Stimulated activated CD4-positive, alpha-beta T cell treated with anti-CD3 and anti-CD28 coated beads, Interleukin-15, amount 100 ng/mL, for 1 hour (primary cell): ENCODE measurements at regions not wholly inside any gene's neighbourhood (a gene's known extent, or its start where the extent isn't known, plus 50 kb on each side); places are given as distances from the start of the nearest gene placed in this dataset.
"Not testable (repeated sequence)": the region's sequence is repeated elsewhere in the genome, so short reads cannot be mapped to it uniquely, and the experiment has no call there.

Source experiments
- DNase-seq, 2 donors: peaks; one replicate each; pipeline ENCODE4 v3.0.0-alpha.2; 2020; ENCODE audit warnings: low read depth in 1 of 2, low spot score in 1 of 2

GRCh38 chr2:220789961-220790360, 782.1 kb downstream of the EPHA4 start:
- no peak for DNase-seq

GRCh38 chr2:220795705-220796104, 776.4 kb downstream of the EPHA4 start:
- DNase-seq: no peak

DNA sequence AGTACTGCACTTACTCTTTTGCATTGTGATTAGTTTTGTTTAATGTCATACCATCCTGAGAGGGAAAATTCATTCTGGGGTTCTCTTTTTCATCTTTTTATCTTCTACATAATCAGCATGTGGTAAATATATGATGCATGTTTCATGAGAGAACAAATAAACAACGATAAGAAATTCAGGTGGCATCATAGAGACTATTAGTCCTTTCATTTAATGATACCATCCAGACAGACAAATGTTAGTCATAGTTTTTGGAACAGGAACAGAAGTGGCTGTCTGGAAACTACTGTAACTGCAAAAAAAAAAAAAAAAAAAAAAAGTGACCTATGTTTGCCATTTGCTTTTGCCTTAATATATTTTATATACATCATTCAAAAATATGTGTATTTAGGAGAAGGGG, 761.0 kb downstream of the EPHA4 start:
- no peak for DNase-seq

DNA sequence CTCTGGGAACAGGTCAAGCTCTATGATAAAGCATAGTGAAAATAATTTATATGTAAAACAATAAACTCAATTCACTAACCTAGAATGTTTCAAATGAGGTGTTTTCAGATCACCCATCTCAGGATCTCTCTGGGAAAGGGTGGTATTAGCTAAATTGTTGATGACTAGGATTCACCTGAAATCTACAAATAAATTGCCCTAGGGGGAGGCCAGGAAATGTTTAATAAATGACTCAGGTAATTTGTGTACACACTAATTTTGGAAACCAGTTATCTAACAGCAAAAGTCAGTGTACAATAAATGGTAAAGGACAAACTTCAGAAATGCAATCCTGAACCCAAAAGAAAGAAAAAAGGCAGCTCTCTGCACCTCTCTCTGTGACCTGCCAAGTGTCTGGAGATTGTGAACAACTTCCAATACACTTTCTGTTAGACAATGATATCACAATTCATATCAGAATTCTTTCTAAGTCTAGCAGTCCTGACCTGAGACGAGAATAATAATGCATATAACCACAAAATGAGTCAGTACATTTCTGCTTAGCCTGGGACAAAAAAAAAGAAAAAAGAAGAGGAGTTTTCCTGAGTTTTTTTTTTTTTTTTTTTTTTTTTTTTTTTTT, 760.0 kb downstream of the EPHA4 start:
- no peak for DNase-seq

DNA sequence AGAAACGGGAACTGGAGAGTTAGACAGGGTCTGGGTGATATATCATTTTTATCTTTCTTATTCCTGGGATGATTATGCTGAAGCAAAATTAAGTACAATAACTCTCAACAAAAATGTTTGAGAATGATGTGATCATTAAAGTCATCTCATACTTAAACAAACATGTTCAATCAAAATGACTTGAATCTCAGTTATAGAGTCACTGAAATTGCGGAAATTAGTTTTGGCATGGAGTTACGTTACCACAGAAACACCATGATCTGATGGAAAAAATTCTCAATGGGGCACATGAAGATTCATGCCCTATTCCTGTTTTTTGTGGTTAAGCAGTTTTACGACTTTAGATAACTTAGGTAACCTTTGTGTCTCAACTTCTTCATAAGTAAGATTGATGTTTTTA, 757.7 kb downstream of the EPHA4 start:
- DNase-seq: no peak

DNA sequence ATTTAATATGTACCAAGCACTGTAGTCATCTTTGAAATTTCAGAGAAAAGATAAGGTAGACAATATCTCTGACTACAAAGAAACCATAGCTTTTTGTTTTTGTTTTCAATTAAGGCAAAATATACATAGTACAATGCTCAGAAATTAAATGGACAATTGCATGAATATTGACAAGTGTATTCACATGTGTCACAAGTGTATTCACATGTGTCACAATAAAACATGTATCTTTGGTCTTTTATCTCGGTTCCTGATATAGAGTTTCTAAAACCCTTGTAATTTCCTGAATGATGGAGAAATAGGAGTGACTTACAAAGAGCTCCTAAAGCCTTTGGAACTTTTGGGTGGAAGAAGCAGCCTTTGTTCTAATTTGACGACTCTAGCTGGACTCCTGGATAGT, 756.4 kb downstream of the EPHA4 start:
- no peak for DNase-seq

GRCh38 chr2:220821683-220822082, 750.4 kb downstream of the EPHA4 start:
- no peak for DNase-seq

- DNase-seq: not testable (repeated sequence)
Observed at GRCh38 chr2:220823590-220823989, 748.5 kb downstream of the EPHA4 start.

DNA sequence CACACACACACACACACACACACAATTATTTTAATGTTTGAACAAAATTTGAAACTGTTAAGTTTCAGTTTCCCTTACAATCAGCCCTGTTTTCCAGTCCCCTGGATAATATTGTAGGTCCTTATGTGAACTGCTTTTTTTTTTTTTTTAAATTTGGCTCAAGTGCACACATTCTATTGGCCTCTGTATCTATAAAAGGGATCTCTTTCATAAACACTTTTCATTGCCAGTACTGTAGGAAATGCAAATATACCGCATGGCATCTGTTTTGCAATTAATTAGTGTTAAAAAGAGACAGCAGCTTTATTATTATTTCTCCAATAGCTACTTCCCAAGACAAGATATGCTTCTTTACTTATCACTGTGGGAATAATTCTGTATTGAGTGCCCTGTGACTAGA, 738.7 kb downstream of the EPHA4 start:
- no peak for DNase-seq

DNA sequence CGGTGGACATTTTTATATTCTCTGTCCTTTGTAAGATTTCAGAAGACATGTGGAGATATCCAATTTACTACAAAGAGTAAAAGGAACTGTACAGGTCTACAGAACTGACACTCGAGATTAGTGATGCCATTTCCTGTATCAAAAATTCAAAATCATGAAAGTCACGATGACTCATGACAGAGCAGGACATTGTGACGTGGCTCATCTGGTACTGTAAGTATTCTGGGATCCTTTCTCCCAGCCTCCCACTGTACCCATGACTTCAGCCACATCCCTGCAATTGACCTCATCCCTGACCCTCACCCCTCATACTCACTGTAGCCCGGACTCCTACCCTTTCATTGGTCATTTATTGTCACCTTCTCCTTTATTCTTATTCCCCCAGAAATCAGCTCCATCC, 736.5 kb downstream of the EPHA4 start:
- DNase-seq: no peak

DNA sequence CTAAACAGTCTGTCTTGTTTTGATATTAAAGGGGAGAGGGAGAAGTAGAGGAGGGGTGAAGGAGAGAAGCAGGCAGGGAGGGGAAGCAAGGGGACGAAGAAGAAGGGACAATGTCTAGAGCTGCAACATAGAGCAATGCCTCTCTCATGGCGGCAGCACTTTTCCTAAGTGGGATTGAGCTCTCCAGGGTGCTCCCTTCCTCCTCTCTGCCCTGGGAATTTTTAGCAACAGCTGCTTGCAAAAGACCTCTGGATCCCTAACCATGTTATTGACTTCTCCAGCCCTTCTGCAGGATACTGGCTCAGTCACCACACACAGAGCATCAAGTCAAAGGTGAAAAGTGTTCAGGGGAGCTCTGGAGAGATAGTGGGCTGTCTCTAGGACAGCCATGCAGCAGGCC, 734.9 kb downstream of the EPHA4 start:
- DNase-seq: no peak

- DNase-seq: no peak
Observed at GRCh38 chr2:220842901-220843665, 729.0 kb downstream of the EPHA4 start.

GRCh38 chr2:220845766-220846273, 726.3 kb downstream of the EPHA4 start:
- no peak for DNase-seq

DNA sequence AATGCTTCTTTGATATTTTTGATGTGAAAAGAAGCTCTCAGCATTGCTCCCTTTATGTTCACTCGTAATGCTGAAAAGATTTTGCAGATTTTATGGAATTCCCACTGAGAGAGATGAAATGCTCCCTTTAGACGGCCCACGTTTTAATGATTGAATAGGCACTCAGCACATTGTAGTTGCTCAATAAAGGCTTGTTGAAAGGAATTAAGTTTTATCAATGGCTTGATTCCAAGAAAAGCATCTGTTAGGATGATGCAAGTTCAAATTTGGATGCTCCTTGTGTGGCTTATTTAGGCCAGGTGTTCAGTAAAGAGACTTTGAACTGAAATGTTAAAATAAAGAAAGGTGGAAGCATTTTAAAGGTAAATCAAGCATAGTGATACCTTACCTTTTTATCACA, 725.1 kb downstream of the EPHA4 start:
- DNase-seq: no peak

- DNase-seq: no peak
Observed at GRCh38 chr2:220847589-220847988, 724.5 kb downstream of the EPHA4 start.

GRCh38 chr2:220849433-220849832, 722.7 kb downstream of the EPHA4 start:
- no peak for DNase-seq

DNA sequence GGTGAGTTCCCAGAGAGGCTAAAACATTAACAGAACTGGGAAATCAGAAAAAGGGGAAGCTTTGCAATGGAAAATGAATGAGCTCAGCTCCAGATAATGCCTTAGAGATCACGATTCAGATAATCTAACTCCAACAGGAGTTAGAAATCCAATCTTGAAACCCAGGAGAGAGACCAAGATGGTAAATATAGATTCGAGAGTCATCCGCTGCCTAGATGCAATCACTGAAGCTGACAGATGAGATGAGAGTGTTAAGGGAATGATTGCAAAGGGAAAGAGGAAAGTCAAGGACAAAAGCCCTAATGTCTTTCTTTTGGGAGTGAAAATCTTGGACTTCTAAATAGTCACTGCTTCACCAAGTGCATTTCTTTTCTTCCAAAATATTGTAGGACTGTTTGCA, 722.0 kb downstream of the EPHA4 start:
- no peak for DNase-seq

- DNase-seq: no peak
Observed at GRCh38 chr2:220855296-220855695, 716.8 kb downstream of the EPHA4 start.

DNA sequence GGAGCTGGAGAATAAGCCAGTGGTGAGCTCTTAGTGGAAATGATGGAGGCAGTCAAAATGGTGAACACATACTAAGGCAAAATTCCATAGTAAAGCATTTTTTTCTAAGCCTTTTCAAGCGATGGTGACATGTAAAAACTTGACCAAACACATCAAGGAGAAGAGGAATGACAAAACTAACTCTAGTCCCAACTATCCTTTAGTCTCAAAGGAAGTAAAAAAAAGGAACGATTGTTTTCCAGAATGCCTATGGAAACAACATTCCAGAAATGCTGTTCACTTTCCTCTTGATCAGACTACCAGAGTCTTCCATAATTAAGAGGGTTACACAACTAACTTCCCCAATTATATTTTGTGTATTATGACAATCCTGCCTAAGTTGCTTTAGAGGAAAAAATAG, 715.6 kb downstream of the EPHA4 start:
- no peak for DNase-seq

DNA sequence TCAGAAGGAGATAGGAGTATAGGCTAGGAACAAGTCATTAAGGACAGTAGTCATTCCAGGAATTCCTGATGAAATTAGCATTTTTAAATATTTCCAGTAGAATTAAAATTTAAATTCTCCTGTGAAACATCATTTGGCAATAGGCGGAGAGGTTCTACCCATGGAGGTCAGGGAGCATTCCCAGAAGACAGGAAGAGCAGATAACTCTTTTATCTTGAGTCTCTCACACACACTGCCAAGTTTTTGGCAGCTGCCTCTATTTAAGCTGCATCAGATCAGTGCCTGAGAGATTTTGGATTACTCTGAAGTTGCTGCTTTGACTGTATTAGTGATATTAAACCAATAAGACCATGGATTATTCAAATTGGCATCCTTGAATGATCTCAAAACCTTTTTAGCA, 714.7 kb downstream of the EPHA4 start:
- no peak for DNase-seq

GRCh38 chr2:220858101-220858500, 714.0 kb downstream of the EPHA4 start:
- no peak for DNase-seq

DNA sequence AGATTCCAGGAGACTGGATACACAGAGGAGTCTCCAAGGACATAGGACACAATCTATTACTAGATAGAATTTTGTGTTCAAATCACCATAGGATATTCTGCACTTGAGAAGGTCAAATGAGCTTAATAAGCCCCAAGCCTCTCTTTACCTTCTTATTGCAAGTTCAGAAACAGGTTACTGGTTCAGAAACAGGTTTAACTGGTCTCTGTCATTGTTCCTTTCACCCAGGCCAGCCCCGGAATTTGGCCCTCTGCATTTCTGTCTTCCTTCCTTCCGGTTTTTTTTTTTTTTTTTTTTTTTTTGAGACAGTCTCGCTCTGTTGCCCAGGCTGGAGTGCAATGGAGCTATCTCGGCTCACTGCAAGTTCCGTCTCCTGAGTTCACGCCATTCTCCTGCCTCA, 700.2 kb downstream of the EPHA4 start:
- DNase-seq: no peak
